ENCODE measurements at regions not wholly inside any gene's neighbourhood (a gene's known extent, or its start where the extent isn't known, plus 50 kb on each side); places are given as distances from the start of the nearest gene placed in this dataset.
A peak's percentile ranks its signal among the peaks of the same experiment; 100 is the strongest.

GRCh38 chr10:29183301-29183945 is 105.4 kb upstream of the LYZL1 start:
- WGBS (ENCODE audit: insufficient coverage) = no CpG with 5 or more reads among the region's 6 CpGs
- peak in 1 of 6 donors; percentile 82 for DNase-seq (ENCODE audit: low read depth in 4 of 6, low spot score in 6 of 6)
- H3K9me3 ChIP-seq (ENCODE audit: control insufficient read depth, insufficient read depth, low read length) = no peaks in the 10 kb centered on the region

GRCh38 chr10:29184205-29185000 is 104.5 kb upstream of the LYZL1 start:
- DNase-seq (ENCODE audit: low read depth in 4 of 6, low spot score in 6 of 6) = peak in 1 of 6 donors; percentile 9
- Histone ChIP-seq H3K36me3 (ENCODE audit: control insufficient read depth, insufficient read depth, low read length) (no peaks in the 10 kb centered on the region), H3K4me1 (ENCODE audit: control insufficient read depth, insufficient read depth, low read length) (peaks cover 6% of the 10 kb centered on the region), H3K27me3 (ENCODE audit: control insufficient read depth, insufficient read depth, low read length) (no peaks in the 10 kb centered on the region), H3K27ac (ENCODE audit: low read depth, low read length) (no peak overlapping the region), H3K9me3 (ENCODE audit: control insufficient read depth, insufficient read depth, low read length) (no peaks in the 10 kb centered on the region), H3K4me3 (ENCODE audit: low read depth, low read length) (no peak overlapping the region)
- 36% methylated on average over 1 of the region's 4 CpGs for WGBS (ENCODE audit: insufficient coverage)

More at GRCh38 chr10:29183301-29183945, 105.4 kb upstream of the LYZL1 start:
- H3K27ac ChIP-seq (ENCODE audit: low read depth, low read length) = no peak overlapping the region
- no peaks in the 10 kb centered on the region for H3K36me3 ChIP-seq (ENCODE audit: control insufficient read depth, insufficient read depth, low read length)
- peaks cover 6% of the 10 kb centered on the region for H3K4me1 ChIP-seq (ENCODE audit: control insufficient read depth, insufficient read depth, low read length)
- no peak overlapping the region for H3K4me3 ChIP-seq (ENCODE audit: low read depth, low read length)
- H3K27me3 ChIP-seq (ENCODE audit: control insufficient read depth, insufficient read depth, low read length) = no peaks in the 10 kb centered on the region

- H3K27ac ChIP-seq (ENCODE audit: low read depth, low read length) = no peak overlapping the region
- peak in 1 of 6 donors; percentile 81 for DNase-seq (ENCODE audit: low read depth in 4 of 6, low spot score in 6 of 6)
- H3K36me3 ChIP-seq (ENCODE audit: control insufficient read depth, insufficient read depth, low read length) = no peaks in the 10 kb centered on the region
- peaks cover 6% of the 10 kb centered on the region for H3K4me1 ChIP-seq (ENCODE audit: control insufficient read depth, insufficient read depth, low read length)
- H3K27me3 ChIP-seq (ENCODE audit: control insufficient read depth, insufficient read depth, low read length) = no peaks in the 10 kb centered on the region
- H3K9me3 ChIP-seq (ENCODE audit: control insufficient read depth, insufficient read depth, low read length) = no peaks in the 10 kb centered on the region
- 27% methylated on average over 2 of the region's 5 CpGs for WGBS (ENCODE audit: insufficient coverage)
- H3K4me3 ChIP-seq (ENCODE audit: low read depth, low read length) = no peak overlapping the region
Measured at GRCh38 chr10:29185050-29185449, 103.8 kb upstream of the LYZL1 start.

GRCh38 chr10:29186221-29186620 is 102.6 kb upstream of the LYZL1 start:
- H3K27ac ChIP-seq (ENCODE audit: low read depth, low read length) = no peak overlapping the region
- no peaks in the 10 kb centered on the region for H3K27me3 ChIP-seq (ENCODE audit: control insufficient read depth, insufficient read depth, low read length)
- no peaks in the 10 kb centered on the region for H3K9me3 ChIP-seq (ENCODE audit: control insufficient read depth, insufficient read depth, low read length)
- DNase-seq (ENCODE audit: low read depth in 4 of 6, low spot score in 6 of 6) = no peak
- H3K36me3 ChIP-seq (ENCODE audit: control insufficient read depth, insufficient read depth, low read length) = no peaks in the 10 kb centered on the region
- WGBS (ENCODE audit: insufficient coverage) = 100% methylated on average over 3 of the region's 3 CpGs
- H3K4me1 ChIP-seq (ENCODE audit: control insufficient read depth, insufficient read depth, low read length) = peaks cover 6% of the 10 kb centered on the region
- H3K4me3 ChIP-seq (ENCODE audit: low read depth, low read length) = no peak overlapping the region

- no peak for DNase-seq (ENCODE audit: low read depth in 4 of 6, low spot score in 6 of 6)
- Histone ChIP-seq H3K27me3 (ENCODE audit: control insufficient read depth, insufficient read depth, low read length) (no peaks in the 10 kb centered on the region), H3K9me3 (ENCODE audit: control insufficient read depth, insufficient read depth, low read length) (no peaks in the 10 kb centered on the region), H3K27ac (ENCODE audit: low read depth, low read length) (no peak overlapping the region), H3K4me1 (ENCODE audit: control insufficient read depth, insufficient read depth, low read length) (no peaks in the 10 kb centered on the region), H3K4me3 (ENCODE audit: low read depth, low read length) (no peak overlapping the region), H3K36me3 (ENCODE audit: control insufficient read depth, insufficient read depth, low read length) (no peaks in the 10 kb centered on the region)
- 59% methylated on average over 2 of the region's 2 CpGs for WGBS (ENCODE audit: insufficient coverage)
Measured at GRCh38 chr10:29189256-29189655, 99.6 kb upstream of the LYZL1 start.

GRCh38 chr10:29191674-29192073 is 97.2 kb upstream of the LYZL1 start:
- no peaks in the 10 kb centered on the region for H3K27me3 ChIP-seq (ENCODE audit: control insufficient read depth, insufficient read depth, low read length)
- H3K4me1 ChIP-seq (ENCODE audit: control insufficient read depth, insufficient read depth, low read length) = no peaks in the 10 kb centered on the region
- no peak overlapping the region for H3K27ac ChIP-seq (ENCODE audit: low read depth, low read length)
- H3K4me3 ChIP-seq (ENCODE audit: low read depth, low read length) = no peak overlapping the region
- H3K9me3 ChIP-seq (ENCODE audit: control insufficient read depth, insufficient read depth, low read length) = no peaks in the 10 kb centered on the region
- no peaks in the 10 kb centered on the region for H3K36me3 ChIP-seq (ENCODE audit: control insufficient read depth, insufficient read depth, low read length)
- DNase-seq (ENCODE audit: low read depth in 4 of 6, low spot score in 6 of 6) = no peak
- WGBS (ENCODE audit: insufficient coverage) = 93% methylated on average over 5 of the region's 8 CpGs

- no peak for DNase-seq (ENCODE audit: low read depth in 4 of 6, low spot score in 6 of 6)
- Histone ChIP-seq H3K27ac (ENCODE audit: low read depth, low read length) (no peak overlapping the region), H3K4me1 (ENCODE audit: control insufficient read depth, insufficient read depth, low read length) (peaks cover 4% of the 10 kb centered on the region), H3K9me3 (ENCODE audit: control insufficient read depth, insufficient read depth, low read length) (no peaks in the 10 kb centered on the region), H3K36me3 (ENCODE audit: control insufficient read depth, insufficient read depth, low read length) (no peaks in the 10 kb centered on the region), H3K27me3 (ENCODE audit: control insufficient read depth, insufficient read depth, low read length) (no peaks in the 10 kb centered on the region), H3K4me3 (ENCODE audit: low read depth, low read length) (no peak overlapping the region)
- WGBS (ENCODE audit: insufficient coverage) = 54% methylated on average over 7 of the region's 7 CpGs
Measured at GRCh38 chr10:29199339-29199738, 89.5 kb upstream of the LYZL1 start.

- Histone ChIP-seq H3K4me3 (ENCODE audit: low read depth, low read length) (no peak overlapping the region), H3K36me3 (ENCODE audit: control insufficient read depth, insufficient read depth, low read length) (no peaks in the 10 kb centered on the region), H3K9me3 (ENCODE audit: control insufficient read depth, insufficient read depth, low read length) (no peaks in the 10 kb centered on the region), H3K27me3 (ENCODE audit: control insufficient read depth, insufficient read depth, low read length) (no peaks in the 10 kb centered on the region), H3K27ac (ENCODE audit: low read depth, low read length) (no peak overlapping the region), H3K4me1 (ENCODE audit: control insufficient read depth, insufficient read depth, low read length) (peaks cover 4% of the 10 kb centered on the region)
- no CpG with 5 or more reads among the region's 4 CpGs for WGBS (ENCODE audit: insufficient coverage)
- no peak for DNase-seq (ENCODE audit: low read depth in 4 of 6, low spot score in 6 of 6)
Measured at GRCh38 chr10:29199941-29200679, 88.8 kb upstream of the LYZL1 start.

GRCh38 chr10:29202386-29202940 is 86.4 kb upstream of the LYZL1 start:
- WGBS (ENCODE audit: insufficient coverage) = 68% methylated on average over 9 of the region's 10 CpGs
- no peak for DNase-seq (ENCODE audit: low read depth in 4 of 6, low spot score in 6 of 6)

More at GRCh38 chr10:29202386-29202940, 86.4 kb upstream of the LYZL1 start:
- no peak overlapping the region for H3K27ac ChIP-seq (ENCODE audit: low read depth, low read length)
- H3K27me3 ChIP-seq (ENCODE audit: control insufficient read depth, insufficient read depth, low read length) = no peaks in the 10 kb centered on the region
- H3K4me3 ChIP-seq (ENCODE audit: low read depth, low read length) = no peak overlapping the region
- H3K36me3 ChIP-seq (ENCODE audit: control insufficient read depth, insufficient read depth, low read length) = no peaks in the 10 kb centered on the region
- H3K4me1 ChIP-seq (ENCODE audit: control insufficient read depth, insufficient read depth, low read length) = peaks cover 4% of the 10 kb centered on the region
- no peaks in the 10 kb centered on the region for H3K9me3 ChIP-seq (ENCODE audit: control insufficient read depth, insufficient read depth, low read length)

Data from spinal cord (tissue), 9 donors.